ENCODE measurements at regions not wholly inside any gene's neighbourhood (a gene's known extent, or its start where the extent isn't known, plus 50 kb on each side); places are given as distances from the start of the nearest gene placed in this dataset.

- DNase-seq (ENCODE audit: low read depth, low spot score), result no peak
- POLR2A ChIA-PET, result no interaction called here
- H3K79me2 ChIP-seq (ENCODE audit: control insufficient read depth, insufficient read depth, low read length), result no peaks in the 10 kb centered on the region
- H3K9me1 ChIP-seq (replicated peaks; ENCODE audit: control insufficient read depth, extremely low read depth, insufficient read depth, low read length), result no peaks in the 10 kb centered on the region
- H3K27me3 ChIP-seq (ENCODE audit: control insufficient read depth in 2 of 2, insufficient read depth in 2 of 2, low read length in 2 of 2), result peaks cover 2 to 5% of the 10 kb centered on the region in 2 experiments
- no peaks in the 10 kb centered on the region for H3K36me3 ChIP-seq (ENCODE audit: control insufficient read depth in 2 of 2, extremely low read depth in 1 of 2, insufficient read depth in 2 of 2, low read length in 2 of 2)
- H3K4me2 ChIP-seq (ENCODE audit: insufficient read depth, low read length), result no peak overlapping the region
- BruUV-seq (replicated peaks), result no TSS peak
- no peaks in the 10 kb centered on the region for H3K4me1 ChIP-seq (ENCODE audit: control insufficient read depth, extremely low read depth, insufficient read depth, low read length)
- no peak overlapping the region for H3K4me3 ChIP-seq (replicated peaks in 1 of 3; ENCODE audit: insufficient read depth in 1 of 3, low read depth in 1 of 3, low read length in 3 of 3)
- CTCF ChIA-PET, result no interaction called here
- intact Hi-C loops (cut with micrococcal nuclease), result no loop called here
- no peaks in the 10 kb centered on the region for H4K20me1 ChIP-seq (replicated peaks; ENCODE audit: control insufficient read depth, extremely low read depth, insufficient read depth, low read length)
- no peak overlapping the region for H2AFZ ChIP-seq (ENCODE audit: low read depth, low read length)
- no peak overlapping the region for H3K9ac ChIP-seq (replicated peaks; ENCODE audit: extremely low read depth, insufficient read depth, low read length)
- TF ChIP-seq JUN (IDR thresholded peaks at IDR 0.05; ENCODE audit: borderline replicate concordance, insufficient read depth, insufficient read length, low read depth), result no peak
- TF ChIP-seq MYC (IDR thresholded peaks at IDR 0.05; ENCODE audit: low read depth, low read length), result no peak
- no peak for TF ChIP-seq FOS (IDR thresholded peaks at IDR 0.05; ENCODE audit: borderline replicate concordance, insufficient read depth, low read length)
- TF ChIP-seq, protein P1, sequence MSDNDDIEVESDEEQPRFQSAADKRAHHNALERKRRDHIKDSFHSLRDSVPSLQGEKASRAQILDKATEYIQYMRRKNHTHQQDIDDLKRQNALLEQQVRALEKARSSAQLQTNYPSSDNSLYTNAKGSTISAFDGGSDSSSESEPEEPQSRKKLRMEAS (IDR thresholded peaks at IDR 0.05; ENCODE audit: insufficient read depth, insufficient read length), result no peak
- TF ChIP-seq POLR2AphosphoS5 (IDR thresholded peaks at IDR 0.05; ENCODE audit: insufficient read depth, low read depth, low read length), result no peak
- no peak for TF ChIP-seq POLR2A (IDR thresholded peaks at IDR 0.05; ENCODE audit: low read depth, low read length)
- TF ChIP-seq EZH2 (IDR thresholded peaks at IDR 0.05; ENCODE audit: borderline replicate concordance, low read depth, low read length, severe bottlenecking), result no peak
- TF ChIP-seq, protein P2, sequence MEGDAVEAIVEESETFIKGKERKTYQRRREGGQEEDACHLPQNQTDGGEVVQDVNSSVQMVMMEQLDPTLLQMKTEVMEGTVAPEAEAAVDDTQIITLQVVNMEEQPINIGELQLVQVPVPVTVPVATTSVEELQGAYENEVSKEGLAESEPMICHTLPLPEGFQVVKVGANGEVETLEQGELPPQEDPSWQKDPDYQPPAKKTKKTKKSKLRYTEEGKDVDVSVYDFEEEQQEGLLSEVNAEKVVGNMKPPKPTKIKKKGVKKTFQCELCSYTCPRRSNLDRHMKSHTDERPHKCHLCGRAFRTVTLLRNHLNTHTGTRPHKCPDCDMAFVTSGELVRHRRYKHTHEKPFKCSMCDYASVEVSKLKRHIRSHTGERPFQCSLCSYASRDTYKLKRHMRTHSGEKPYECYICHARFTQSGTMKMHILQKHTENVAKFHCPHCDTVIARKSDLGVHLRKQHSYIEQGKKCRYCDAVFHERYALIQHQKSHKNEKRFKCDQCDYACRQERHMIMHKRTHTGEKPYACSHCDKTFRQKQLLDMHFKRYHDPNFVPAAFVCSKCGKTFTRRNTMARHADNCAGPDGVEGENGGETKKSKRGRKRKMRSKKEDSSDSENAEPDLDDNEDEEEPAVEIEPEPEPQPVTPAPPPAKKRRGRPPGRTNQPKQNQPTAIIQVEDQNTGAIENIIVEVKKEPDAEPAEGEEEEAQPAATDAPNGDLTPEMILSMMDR (IDR thresholded peaks at IDR 0.05; ENCODE audit: extremely low read depth in 1 of 2, insufficient read depth in 1 of 2, low read depth in 1 of 2, low read length in 2 of 2), result no peak
- TF ChIP-seq GATA2 (IDR thresholded peaks at IDR 0.05; ENCODE audit: insufficient read depth, insufficient read length, low read depth, low read length), result no peak
- dilution Hi-C loops (cut with MboI; ENCODE audit: extremely low pct_ligation_motif_present, low sequenced_read_pairs), result no loop called here
- no peaks in the 10 kb centered on the region for H3K9me3 ChIP-seq (replicated peaks; ENCODE audit: control insufficient read depth, insufficient read depth, low read length)
- H3K27ac ChIP-seq (ENCODE audit: insufficient read depth, low read depth, low read length), result no peak overlapping the region
- FAIRE-seq, result no peak
Measured at GRCh38 chr2:121007490-121007853, 271.8 kb downstream of the GLI2 start.
